Uterus (tissue), 3 donors: ENCODE measurements at regions not wholly inside any gene's neighbourhood (a gene's known extent, or its start where the extent isn't known, plus 50 kb on each side); places are given as distances from the start of the nearest gene placed in this dataset.

ENCODE experiments used
- DNase-seq, 2 donors: peaks; one replicate each; pipeline ENCODE4 v3.0.0-alpha.2; 2019 to 2020
- H3K27ac ChIP-seq, 2 donors: fragments of 200-600 bp; sonication (generic); 1 replicate in 1 of 2; 2 replicates in 1 of 2; pipeline ENCODE4 v1.5.1; 2016 to 2018
- H3K27me3 ChIP-seq, 2 donors: fragments of 200-600 bp; sonication (generic); one replicate each; pipeline ENCODE4 v1.5.1; 2018 to 2019; ENCODE audit warnings: control low read depth in 1 of 2
- H3K36me3 ChIP-seq, 2 donors: fragments of 200-600 bp; sonication (generic); one replicate each; pipeline ENCODE4 v1.5.1; 2019; ENCODE audit warnings: control low read depth in 1 of 2
- H3K4me1 ChIP-seq, 2 donors: fragments of 200-600 bp; sonication (generic); one replicate each; pipeline ENCODE4 v1.5.1; 2018 to 2019; ENCODE audit warnings: control low read depth in 1 of 2
- H3K4me3 ChIP-seq, 2 donors: fragments of 200-600 bp; sonication (generic); 1 replicate in 1 of 2; 2 replicates in 1 of 2; pipeline ENCODE4 v1.5.1; 2018 to 2019; ENCODE audit warnings: mild to moderate bottlenecking in 1 of 2
- H3K9me3 ChIP-seq, 2 donors: fragments of 200-600 bp; sonication (generic); one replicate each; pipeline ENCODE4 v1.5.1; 2019; ENCODE audit warnings: control low read depth in 1 of 2
- CTCF ChIP-seq, 4 experiments: fragments of 200-600 bp in 2 of 4; fragments of 450-650 bp in 2 of 4; sonication (generic) in 2 of 4; IDR thresholded peaks; one replicate each; pipeline ENCODE4 v1.5.1; 2016 to 2019; ENCODE audit warnings: antibody characterized with exemption in 4 of 4, mild to moderate bottlenecking in 2 of 4, moderate library complexity in 1 of 4
- POLR2A ChIP-seq, 2 donors: fragments of 450-650 bp; IDR thresholded peaks; one replicate each; pipeline ENCODE4 v1.6.1; 2016; ENCODE audit warnings: antibody characterized with exemption in 2 of 2, mild to moderate bottlenecking in 1 of 2, moderate library complexity in 1 of 2
- intact Hi-C: fragments of 100-400 bp; cut with DNase I; formaldehyde crosslinking; loops from one replicate; pipeline ENCODE4 v1.15.1; 2023; ENCODE audit warnings: low total_unique reads
- donor health status: DM: yes; HTN: yes; CAD: no.

GRCh38 chr6:168385037-168385759 lies 55.8 kb upstream of the SMOC2 start:
- TF ChIP-seq CTCF (IDR thresholded peaks at IDR 0.05) (no peak), POLR2A (IDR thresholded peaks at IDR 0.05) (no peak)
- Histone ChIP-seq H3K9me3 (no peaks in the 10 kb centered on the region), H3K36me3 (no peaks in the 10 kb centered on the region), H3K27ac (peak overlapping the region; percentile 88 to 91), H3K4me3 (no peak overlapping the region), H3K4me1 (peaks cover 0 to 4% of the 10 kb centered on the region in 2 donors), H3K27me3 (no peaks in the 10 kb centered on the region)
- intact Hi-C loops, result no loop called here
- no peak for DNase-seq

- intact Hi-C loops, result no loop called here
- Histone ChIP-seq H3K4me3 (no peak overlapping the region), H3K36me3 (no peaks in the 10 kb centered on the region), H3K27ac (peak overlapping the region; percentile 88 to 91), H3K4me1 (peaks cover 0 to 4% of the 10 kb centered on the region in 2 donors), H3K9me3 (no peaks in the 10 kb centered on the region), H3K27me3 (no peaks in the 10 kb centered on the region)
- no peak for TF ChIP-seq POLR2A (IDR thresholded peaks at IDR 0.05)
- DNase-seq, result no peak
Measured at GRCh38 chr6:168385858-168386735, 54.9 kb upstream of the SMOC2 start.

GRCh38 chr6:168386973-168387372 lies 54.0 kb upstream of the SMOC2 start:
- H3K36me3 ChIP-seq, result no peaks in the 10 kb centered on the region
- H3K27me3 ChIP-seq, result no peaks in the 10 kb centered on the region
- TF ChIP-seq CTCF (IDR thresholded peaks at IDR 0.05) (no peak), POLR2A (IDR thresholded peaks at IDR 0.05) (no peak)
- no peak overlapping the region for H3K27ac ChIP-seq
- H3K4me1 ChIP-seq, result peaks cover 0 to 4% of the 10 kb centered on the region in 2 donors
- H3K9me3 ChIP-seq, result no peaks in the 10 kb centered on the region
- intact Hi-C loops, result no loop called here
- H3K4me3 ChIP-seq, result no peak overlapping the region
- DNase-seq, result no peak

GRCh38 chr6:168387426-168387825 lies 53.6 kb upstream of the SMOC2 start:
- intact Hi-C loops, result no loop called here
- no peaks in the 10 kb centered on the region for H3K9me3 ChIP-seq
- no peak for DNase-seq
- H3K36me3 ChIP-seq, result no peaks in the 10 kb centered on the region
- TF ChIP-seq CTCF (IDR thresholded peaks at IDR 0.05) (no peak), POLR2A (IDR thresholded peaks at IDR 0.05) (no peak)
- H3K27ac ChIP-seq, result no peak overlapping the region
- H3K4me3 ChIP-seq, result no peak overlapping the region
- peaks cover 0 to 4% of the 10 kb centered on the region in 2 donors for H3K4me1 ChIP-seq
- no peaks in the 10 kb centered on the region for H3K27me3 ChIP-seq

- TF ChIP-seq POLR2A (IDR thresholded peaks at IDR 0.05) (no peak), CTCF (IDR thresholded peaks at IDR 0.05) (no peak)
- Histone ChIP-seq H3K36me3 (no peaks in the 10 kb centered on the region), H3K27me3 (no peaks in the 10 kb centered on the region), H3K4me3 (no peak overlapping the region), H3K4me1 (peaks cover 0 to 4% of the 10 kb centered on the region in 2 donors), H3K9me3 (no peaks in the 10 kb centered on the region), H3K27ac (no peak overlapping the region)
- no peak for DNase-seq
- intact Hi-C loops, result no loop called here
Measured at GRCh38 chr6:168387911-168388310, 53.1 kb upstream of the SMOC2 start.
